ENCODE measurements at regions not wholly inside any gene's neighbourhood (a gene's known extent, or its start where the extent isn't known, plus 50 kb on each side); places are given as distances from the start of the nearest gene placed in this dataset.

DNA sequence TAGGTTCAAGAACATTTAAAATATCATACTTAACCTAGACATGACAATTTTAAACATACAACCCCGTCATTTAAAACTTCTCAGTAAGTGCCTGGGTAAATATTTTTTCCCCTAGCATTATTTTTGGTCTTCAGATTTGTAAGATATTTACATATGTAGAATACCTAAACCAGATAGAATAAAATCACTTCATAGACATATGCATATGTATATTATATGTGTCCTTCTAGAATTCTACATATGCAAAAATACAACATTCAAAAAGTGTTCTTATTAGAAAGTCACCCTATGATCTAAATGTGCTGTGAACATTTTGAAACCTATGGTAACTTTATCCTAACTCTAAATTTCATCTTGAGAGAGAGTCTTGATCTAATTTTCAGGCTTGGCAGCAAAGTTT, 1467.0 kb upstream of the B3GALT2 start:
- DNase-seq (ENCODE audit: low spot score) = no peak
- Histone ChIP-seq H3K27ac (no peak overlapping the region), H2AFZ (no peak overlapping the region), H3K4me1 (ENCODE audit: insufficient read depth) (no peaks in the 10 kb centered on the region), H3K36me3 (replicated peaks; ENCODE audit: insufficient read depth, low read depth) (no peaks in the 10 kb centered on the region), H3K9me3 (ENCODE audit: low read depth) (no peaks in the 10 kb centered on the region), H4K20me1 (ENCODE audit: insufficient read depth, poor library complexity, severe bottlenecking) (no peaks in the 10 kb centered on the region), H3K4me3 (no peak overlapping the region), H3K4me2 (no peak overlapping the region), H3K27me3 (no peaks in the 10 kb centered on the region), H3K79me2 (no peaks in the 10 kb centered on the region), H3K9me2 (replicated peaks; ENCODE audit: insufficient read depth) (no peaks in the 10 kb centered on the region)
- WGBS (ENCODE audit: low lambda C conversion rate, missing lambda C conversion rate) = 55% methylated on average over 1 of the region's 1 CpG
- no peak for TF ChIP-seq EZH2phosphoT487 (IDR thresholded peaks at IDR 0.05; ENCODE audit: low read depth, severe bottlenecking, unreplicated experiment)

DNA sequence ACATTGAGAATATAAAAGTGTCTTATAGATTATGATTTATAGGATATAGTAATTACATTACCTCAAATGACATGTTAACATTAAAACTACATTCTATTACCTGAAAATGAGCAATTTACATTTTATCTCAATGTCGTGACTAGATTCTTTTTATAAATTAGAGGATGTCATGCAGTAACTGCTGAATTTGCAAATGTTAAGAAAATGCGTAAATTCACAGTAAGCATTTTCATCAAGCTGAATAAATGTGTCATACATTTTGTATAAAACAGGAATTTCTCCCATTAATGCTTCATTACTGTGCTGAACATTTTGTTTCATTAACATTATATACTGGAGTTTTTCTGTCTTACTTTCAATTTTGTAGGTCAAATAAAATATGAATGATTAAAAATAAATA, 1460.7 kb upstream of the B3GALT2 start:
- H3K4me1 ChIP-seq (ENCODE audit: insufficient read depth) = no peaks in the 10 kb centered on the region
- no peak overlapping the region for H3K4me2 ChIP-seq
- H2AFZ ChIP-seq = no peak overlapping the region
- H3K4me3 ChIP-seq = no peak overlapping the region
- no peaks in the 10 kb centered on the region for H4K20me1 ChIP-seq (ENCODE audit: insufficient read depth, poor library complexity, severe bottlenecking)
- no peak for TF ChIP-seq EZH2 (IDR thresholded peaks at IDR 0.05; ENCODE audit: borderline replicate concordance)
- no peak for TF ChIP-seq EZH2phosphoT487 (IDR thresholded peaks at IDR 0.05; ENCODE audit: low read depth, severe bottlenecking, unreplicated experiment)
- TF ChIP-seq CTCF (IDR thresholded peaks at IDR 0.05; ENCODE audit: poor library complexity) = no peak
- no peak overlapping the region for H3K27ac ChIP-seq
- H3K9me3 ChIP-seq (ENCODE audit: low read depth) = no peaks in the 10 kb centered on the region
- H3K9me2 ChIP-seq (replicated peaks; ENCODE audit: insufficient read depth) = no peaks in the 10 kb centered on the region
- H3K36me3 ChIP-seq (replicated peaks; ENCODE audit: insufficient read depth, low read depth) = no peaks in the 10 kb centered on the region
- no peaks in the 10 kb centered on the region for H3K79me2 ChIP-seq
- WGBS (ENCODE audit: low lambda C conversion rate, missing lambda C conversion rate) = 92% methylated on average over 2 of the region's 2 CpGs
- DNase-seq (ENCODE audit: low spot score) = no peak
- H3K27me3 ChIP-seq = no peaks in the 10 kb centered on the region

- Histone ChIP-seq H3K4me3 (no peak overlapping the region), H3K36me3 (replicated peaks; ENCODE audit: insufficient read depth, low read depth) (no peaks in the 10 kb centered on the region), H2AFZ (no peak overlapping the region), H4K20me1 (ENCODE audit: insufficient read depth, poor library complexity, severe bottlenecking) (no peaks in the 10 kb centered on the region), H3K27me3 (no peaks in the 10 kb centered on the region), H3K27ac (no peak overlapping the region), H3K4me2 (no peak overlapping the region), H3K4me1 (ENCODE audit: insufficient read depth) (no peaks in the 10 kb centered on the region), H3K9me2 (replicated peaks; ENCODE audit: insufficient read depth) (no peaks in the 10 kb centered on the region), H3K79me2 (no peaks in the 10 kb centered on the region), H3K9me3 (ENCODE audit: low read depth) (no peaks in the 10 kb centered on the region)
- TF ChIP-seq EZH2 (IDR thresholded peaks at IDR 0.05; ENCODE audit: borderline replicate concordance) (no peak), CTCF (IDR thresholded peaks at IDR 0.05; ENCODE audit: poor library complexity) (no peak), EZH2phosphoT487 (IDR thresholded peaks at IDR 0.05; ENCODE audit: low read depth, severe bottlenecking, unreplicated experiment) (no peak)
- WGBS (ENCODE audit: low lambda C conversion rate, missing lambda C conversion rate) = 65% methylated on average over 1 of the region's 1 CpG
- DNase-seq (ENCODE audit: low spot score) = no peak
Observed at GRCh38 chr1:194644528-194644927, 1458.1 kb upstream of the B3GALT2 start.

- Histone ChIP-seq H3K4me2 (no peak overlapping the region), H3K27me3 (no peaks in the 10 kb centered on the region), H4K20me1 (ENCODE audit: insufficient read depth, poor library complexity, severe bottlenecking) (no peaks in the 10 kb centered on the region), H3K4me1 (ENCODE audit: insufficient read depth) (no peaks in the 10 kb centered on the region), H3K36me3 (replicated peaks; ENCODE audit: insufficient read depth, low read depth) (no peaks in the 10 kb centered on the region), H3K79me2 (no peaks in the 10 kb centered on the region), H3K9me3 (ENCODE audit: low read depth) (no peaks in the 10 kb centered on the region), H3K27ac (no peak overlapping the region), H3K4me3 (no peak overlapping the region), H3K9me2 (replicated peaks; ENCODE audit: insufficient read depth) (no peaks in the 10 kb centered on the region), H2AFZ (no peak overlapping the region)
- no peak for TF ChIP-seq EZH2phosphoT487 (IDR thresholded peaks at IDR 0.05; ENCODE audit: low read depth, severe bottlenecking, unreplicated experiment)
- TF ChIP-seq CTCF (IDR thresholded peaks at IDR 0.05; ENCODE audit: poor library complexity) = no peak
- no peak for TF ChIP-seq EZH2 (IDR thresholded peaks at IDR 0.05; ENCODE audit: borderline replicate concordance)
- 91% methylated on average over 2 of the region's 2 CpGs for WGBS (ENCODE audit: low lambda C conversion rate, missing lambda C conversion rate)
- DNase-seq (ENCODE audit: low spot score) = no peak
Observed at GRCh38 chr1:194640322-194640721, 1453.9 kb upstream of the B3GALT2 start.
